ENCODE measurements at regions not wholly inside any gene's neighbourhood (a gene's known extent, or its start where the extent isn't known, plus 50 kb on each side); places are given as distances from the start of the nearest gene placed in this dataset.

GRCh38 chr14:34137001-34137745 lies 186.3 kb upstream of the EGLN3 start:
- H3K9me3 Mint-ChIP-seq: peaks cover 60% of the 10 kb centered on the region
- H3K27me3 Mint-ChIP-seq (ENCODE audit: insufficient read depth): no peaks in the 10 kb centered on the region
- no peak for TF ChIP-seq CTCF (IDR thresholded peaks at IDR 0.05)
- no peaks in the 10 kb centered on the region for H3K4me1 Mint-ChIP-seq (ENCODE audit: low read depth)
- no peaks in the 10 kb centered on the region for H3K36me3 Mint-ChIP-seq (ENCODE audit: low read depth)
- no peak overlapping the region for H3K4me3 Mint-ChIP-seq
- DNase-seq: no peak
- H3K27ac Mint-ChIP-seq: no peak overlapping the region

- Mint-ChIP-seq H3K27me3 (ENCODE audit: insufficient read depth) (no peaks in the 10 kb centered on the region), H3K36me3 (ENCODE audit: low read depth) (no peaks in the 10 kb centered on the region), H3K4me3 (no peak overlapping the region), H3K9me3 (peaks cover 56% of the 10 kb centered on the region), H3K4me1 (ENCODE audit: low read depth) (no peaks in the 10 kb centered on the region), H3K27ac (no peak overlapping the region)
- no peak for TF ChIP-seq CTCF (IDR thresholded peaks at IDR 0.05)
- DNase-seq: no peak
Measured at GRCh38 chr14:34135492-34135891, 184.6 kb upstream of the EGLN3 start.

GRCh38 chr14:34134484-34134883 lies 183.6 kb upstream of the EGLN3 start:
- Mint-ChIP-seq H3K4me3 (no peak overlapping the region), H3K27me3 (ENCODE audit: insufficient read depth) (no peaks in the 10 kb centered on the region), H3K27ac (no peak overlapping the region), H3K4me1 (ENCODE audit: low read depth) (no peaks in the 10 kb centered on the region), H3K36me3 (ENCODE audit: low read depth) (no peaks in the 10 kb centered on the region), H3K9me3 (peaks cover 61% of the 10 kb centered on the region)
- no peak for DNase-seq
- no peak for TF ChIP-seq CTCF (IDR thresholded peaks at IDR 0.05)

- H3K27me3 Mint-ChIP-seq (ENCODE audit: insufficient read depth): peaks cover 4% of the 10 kb centered on the region
- H3K27ac Mint-ChIP-seq: no peak overlapping the region
- no peak for DNase-seq
Measured at GRCh38 chr14:34129927-34130552, 179.2 kb upstream of the EGLN3 start.

GRCh38 chr14:34128665-34129064 lies 177.8 kb upstream of the EGLN3 start:
- no peak overlapping the region for H3K4me3 Mint-ChIP-seq
- H3K36me3 Mint-ChIP-seq (ENCODE audit: low read depth): 0 out of 2 replicates have a peak, but pooled peaks cover 5% of the 10 kb centered on the region
- DNase-seq: no peak
- H3K4me1 Mint-ChIP-seq (ENCODE audit: low read depth): no peaks in the 10 kb centered on the region
- peaks cover 4% of the 10 kb centered on the region for H3K27me3 Mint-ChIP-seq (ENCODE audit: insufficient read depth)
- no peak for TF ChIP-seq CTCF (IDR thresholded peaks at IDR 0.05)
- H3K27ac Mint-ChIP-seq: no peak overlapping the region
- H3K9me3 Mint-ChIP-seq: peaks cover 36% of the 10 kb centered on the region

More at GRCh38 chr14:34129927-34130552, 179.2 kb upstream of the EGLN3 start:
- no peaks in the 10 kb centered on the region for H3K4me1 Mint-ChIP-seq (ENCODE audit: low read depth)
- H3K36me3 Mint-ChIP-seq (ENCODE audit: low read depth): 0 out of 2 replicates have a peak, but pooled peaks cover 5% of the 10 kb centered on the region
- no peak for TF ChIP-seq CTCF (IDR thresholded peaks at IDR 0.05)
- H3K9me3 Mint-ChIP-seq: peaks cover 41% of the 10 kb centered on the region
- H3K4me3 Mint-ChIP-seq: no peak overlapping the region
